Renal cortical epithelial cell (primary cell): ENCODE measurements at regions not wholly inside any gene's neighbourhood (a gene's known extent, or its start where the extent isn't known, plus 50 kb on each side); places are given as distances from the start of the nearest gene placed in this dataset.
"Not testable (repeated sequence)": the region's sequence is repeated elsewhere in the genome, so short reads cannot be mapped to it uniquely, and the experiment has no call there.

Experiments used
- DNase-seq: peaks from one replicate; pipeline ENCODE4 v3.0.0-alpha.2; 2011; ENCODE audit warnings: low read depth

- DNase-seq: no peak
Measured at GRCh38 chr16:48004141-48004695, 151.6 kb downstream of the ABCC12 start.

DNA sequence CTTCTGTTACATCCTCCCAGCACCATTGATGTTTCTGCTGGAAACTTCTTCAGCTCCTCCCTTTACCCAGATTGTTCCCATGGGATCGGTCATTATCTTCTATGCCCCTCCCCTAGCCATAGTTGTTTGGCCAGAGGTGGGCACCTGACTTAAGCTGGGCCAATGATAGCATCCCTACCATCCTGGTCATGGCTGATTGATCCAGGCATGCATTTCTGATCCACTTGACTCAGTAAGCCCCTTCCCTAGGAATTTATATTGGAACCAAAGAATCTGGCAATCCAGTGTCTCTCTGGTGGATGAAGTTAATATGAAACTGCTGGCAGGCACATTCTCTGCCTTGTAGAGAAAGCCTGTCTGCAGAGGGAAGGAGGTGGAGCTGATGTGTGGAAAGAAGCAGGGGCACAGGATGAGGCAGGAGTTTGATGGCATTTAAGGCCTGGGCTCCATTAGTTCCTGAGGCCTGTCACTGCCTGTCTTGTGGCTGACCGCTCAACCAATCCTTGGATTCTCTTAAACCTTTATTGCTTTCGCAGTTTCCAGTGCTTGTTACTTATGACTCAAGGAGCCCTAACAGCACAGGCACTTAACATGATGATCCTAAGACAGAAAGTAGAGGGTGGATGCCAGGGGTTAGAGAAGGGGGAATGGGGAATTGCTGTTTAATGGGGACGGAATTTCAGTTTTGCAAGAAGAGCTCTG, 152.4 kb downstream of the ABCC12 start:
- DNase-seq: peak; percentile 98

- DNase-seq: no peak
Measured at GRCh38 chr16:48001324-48001895, 154.4 kb downstream of the ABCC12 start.

DNA sequence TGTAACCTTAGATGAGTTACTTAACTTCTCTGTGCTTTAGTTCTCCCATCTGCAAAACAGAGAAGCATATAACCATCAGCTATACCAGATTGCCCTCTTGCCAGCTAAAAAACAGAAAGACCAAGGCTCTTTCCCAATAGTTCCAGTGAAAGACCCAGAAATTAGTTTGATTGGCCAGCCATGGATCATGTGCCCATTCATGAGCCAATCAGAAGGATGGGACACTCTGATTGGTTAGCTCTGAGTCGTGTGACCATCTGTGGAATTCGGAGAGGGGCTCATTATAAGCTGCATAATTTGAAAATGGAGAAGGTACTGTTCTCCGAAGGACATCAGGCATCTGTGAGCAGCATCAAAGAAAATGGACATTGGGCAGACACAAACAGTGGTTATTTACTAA, 155.2 kb downstream of the ABCC12 start:
- DNase-seq: no peak

DNA sequence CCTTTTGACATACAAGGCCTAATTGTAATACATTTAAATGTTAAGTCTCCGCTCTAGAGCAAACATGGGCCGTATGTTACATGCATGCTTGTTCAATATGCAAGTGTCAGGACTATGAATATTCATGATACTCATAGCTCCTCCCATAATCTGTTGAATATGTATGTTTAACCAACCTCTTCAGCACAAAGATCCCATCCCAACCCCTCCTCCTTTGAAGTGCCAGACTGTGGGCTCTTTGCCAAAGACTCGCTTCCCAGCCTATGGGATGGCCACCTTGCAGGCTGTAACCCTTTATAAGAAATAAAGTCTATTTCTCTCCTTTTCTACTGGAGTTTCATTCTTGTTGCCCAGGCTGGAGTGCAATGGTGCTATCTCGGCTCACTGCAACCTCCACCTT, 156.2 kb downstream of the ABCC12 start:
- DNase-seq: no peak

- no peak for DNase-seq
Measured at GRCh38 chr16:47995354-47995753, 160.4 kb downstream of the ABCC12 start.

GRCh38 chr16:47991491-47991890, 164.3 kb downstream of the ABCC12 start:
- DNase-seq: no peak

- DNase-seq: no peak
Measured at GRCh38 chr16:47990676-47991075, 165.1 kb downstream of the ABCC12 start.

DNA sequence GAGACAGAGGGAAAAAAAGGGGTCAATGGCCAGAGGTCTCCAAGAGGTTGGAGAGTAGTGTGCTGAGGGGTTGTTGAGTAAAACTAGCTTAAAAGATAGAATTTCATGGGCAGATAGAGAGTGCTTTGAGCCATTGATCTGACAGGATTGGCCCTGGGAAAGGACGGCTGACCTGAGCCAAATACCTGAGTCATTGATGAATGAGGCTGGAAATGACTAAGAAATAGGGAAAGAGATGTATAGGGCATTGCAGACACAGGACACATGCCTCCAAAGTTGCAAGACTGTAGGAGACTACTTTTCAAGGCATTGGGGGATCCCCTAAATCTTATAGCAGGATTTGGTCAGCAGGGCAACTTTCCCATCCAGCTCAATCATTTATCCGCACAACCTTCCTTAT, 168.7 kb downstream of the ABCC12 start:
- DNase-seq: no peak

- no peak for DNase-seq
Measured at GRCh38 chr16:47986031-47986430, 169.8 kb downstream of the ABCC12 start.

- DNase-seq: peak; percentile 2
Measured at GRCh38 chr16:47984669-47985068, 171.1 kb downstream of the ABCC12 start.

GRCh38 chr16:47983999-47984580, 171.7 kb downstream of the ABCC12 start:
- DNase-seq: no peak

- DNase-seq: no peak
Measured at GRCh38 chr16:47980212-47980611, 175.6 kb downstream of the ABCC12 start.

- no peak for DNase-seq
Measured at GRCh38 chr16:47979616-47980182, 176.1 kb downstream of the ABCC12 start.

DNA sequence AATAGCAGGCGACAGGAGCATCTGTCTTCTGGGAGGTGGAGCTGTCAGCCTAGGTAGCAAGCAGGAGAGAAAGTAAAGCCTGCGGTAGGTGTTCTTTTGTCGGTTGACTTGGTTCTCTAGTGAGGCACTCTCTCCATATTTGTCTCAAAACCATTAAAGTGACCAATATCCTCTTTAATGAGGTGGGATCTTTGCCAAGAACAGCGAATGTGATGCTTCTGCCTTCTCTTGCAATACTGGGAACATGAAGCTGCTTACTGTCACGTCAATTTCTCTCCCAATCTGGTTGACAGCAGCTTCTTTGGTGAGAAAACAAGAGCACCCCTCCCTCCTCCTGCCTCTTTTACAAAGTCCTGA, 176.7 kb downstream of the ABCC12 start:
- DNase-seq: no peak

DNA sequence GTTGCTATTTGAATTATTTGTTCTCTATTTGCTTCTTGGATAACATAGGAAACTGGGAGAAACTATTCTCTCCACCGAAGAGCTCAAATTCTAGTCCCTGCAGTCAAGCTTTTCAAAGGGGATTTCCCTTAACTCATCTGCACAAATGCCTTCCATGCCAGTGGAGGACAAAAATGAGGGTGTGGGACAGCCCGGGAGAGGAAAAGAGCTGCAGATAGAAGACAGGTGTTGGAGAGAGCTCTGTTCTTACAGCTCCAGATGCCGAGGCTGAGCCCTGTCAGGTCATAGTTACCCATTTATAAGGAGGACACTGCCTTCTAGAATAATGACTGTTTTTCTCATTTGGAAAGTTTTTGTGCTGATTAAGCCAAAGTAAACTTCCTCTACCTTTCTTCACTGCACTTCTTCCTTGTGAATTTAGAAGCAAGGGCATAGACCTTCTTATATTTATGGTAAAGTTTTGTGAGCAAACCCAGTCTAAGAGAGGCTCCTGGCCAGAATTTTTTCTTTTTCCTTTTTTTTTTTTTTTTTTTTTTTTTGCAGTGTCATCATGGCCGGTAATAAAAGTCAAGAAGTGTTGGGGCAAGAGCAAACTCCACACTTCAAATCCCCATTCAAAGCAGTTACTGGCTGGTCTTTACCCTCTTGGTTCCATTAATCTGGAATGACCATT, 177.2 kb downstream of the ABCC12 start:
- no peak for DNase-seq

DNA sequence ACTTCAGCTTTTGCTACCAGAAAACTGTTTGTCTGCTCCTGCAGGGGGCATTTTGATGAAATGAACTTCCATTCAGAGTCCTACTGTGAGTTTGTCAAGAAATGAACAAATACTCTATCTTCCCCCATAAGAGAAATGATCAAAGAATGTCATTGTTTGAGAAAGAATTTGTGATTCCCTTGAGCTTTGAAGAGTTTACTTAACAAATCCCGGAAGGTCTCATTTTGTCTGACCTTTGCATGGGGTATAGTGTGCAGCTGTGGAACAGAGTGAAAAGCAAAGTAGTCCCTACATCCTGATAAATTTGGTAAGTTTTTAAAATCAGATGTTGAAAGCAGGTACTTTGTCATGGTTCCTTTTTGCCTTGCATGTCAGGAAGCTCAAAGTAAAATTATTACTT, 178.0 kb downstream of the ABCC12 start:
- DNase-seq: no peak

GRCh38 chr16:47976636-47977210, 179.1 kb downstream of the ABCC12 start:
- no peak for DNase-seq

- not testable (repeated sequence) for DNase-seq
Measured at GRCh38 chr16:47974971-47975370, 180.8 kb downstream of the ABCC12 start.

GRCh38 chr16:47973552-47973951, 182.2 kb downstream of the ABCC12 start:
- DNase-seq: no peak

- DNase-seq: no peak
Measured at GRCh38 chr16:47972246-47972985, 183.4 kb downstream of the ABCC12 start.
